ENCODE measurements at regions not wholly inside any gene's neighbourhood (a gene's known extent, or its start where the extent isn't known, plus 50 kb on each side); places are given as distances from the start of the nearest gene placed in this dataset.

GRCh38 chr7:15816835-15817426 is 130.4 kb upstream of the MEOX2 start:
- CTCF ChIA-PET (ENCODE audit: low intra/inter-chr PET ratio): no interaction called here
- Histone ChIP-seq H3K36me3 (ENCODE audit: control insufficient read depth, insufficient read depth, low read length) (no peaks in the 10 kb centered on the region), H4K20me1 (replicated peaks; ENCODE audit: control insufficient read depth, insufficient read depth, low read length) (no peaks in the 10 kb centered on the region), H2AFZ (ENCODE audit: low read depth, low read length) (no peak overlapping the region), H3K79me2 (ENCODE audit: control insufficient read depth, insufficient read depth, low read length) (no peaks in the 10 kb centered on the region), H3K27ac (ENCODE audit: extremely low read depth, low read depth, low read length) (no peak overlapping the region), H3K9me1 (ENCODE audit: control insufficient read depth, insufficient read depth, low read length) (no peaks in the 10 kb centered on the region), H3K27me3 (ENCODE audit: control insufficient read depth in 2 of 2, insufficient read depth in 2 of 2, low read length in 2 of 2) (no peaks in the 10 kb centered on the region), H3K4me2 (ENCODE audit: insufficient read depth, low read length) (no peak overlapping the region), H3K9ac (ENCODE audit: insufficient read depth in 1 of 2, low read depth in 2 of 2, low read length in 2 of 2) (no peak overlapping the region), H3K4me3 (no peak overlapping the region), H3K9me3 (replicated peaks; ENCODE audit: control insufficient read depth, insufficient read depth, low read depth, low read length) (no peaks in the 10 kb centered on the region), H3K4me1 (replicated peaks in 1 of 2; ENCODE audit: control insufficient read depth in 2 of 2, insufficient read depth in 2 of 2, low read length in 2 of 2) (no peaks in the 10 kb centered on the region)
- no TSS peak for BruUV-seq (replicated peaks)
- ATAC-seq: no peak
- no peak for FAIRE-seq
- TF ChIP-seq TCFL5 (CRISPR knock-in tag; conservative IDR thresholded peaks at IDR 0.05): no peak
- no peak for TF ChIP-seq ZNF398 (CRISPR knock-in tag; IDR thresholded peaks at IDR 0.05)
- no peak for TF ChIP-seq RBM15 (IDR thresholded peaks at IDR 0.05; ENCODE audit: insufficient read depth, low read length)
- TF ChIP-seq STAT6 (CRISPR knock-in tag; IDR thresholded peaks at IDR 0.05): no peak
- no peak for TF ChIP-seq NCOA1 (IDR thresholded peaks at IDR 0.05; ENCODE audit: low read depth)
- TF ChIP-seq PHTF2 (CRISPR knock-in tag; IDR thresholded peaks at IDR 0.05): no peak
- TF ChIP-seq ZBTB17 (CRISPR knock-in tag; IDR thresholded peaks at IDR 0.05): no peak
- no peak for TF ChIP-seq HINFP (tag; conservative IDR thresholded peaks at IDR 0.05; ENCODE audit: low read depth)
- no peak for TF ChIP-seq SIX5 (IDR thresholded peaks at IDR 0.05; ENCODE audit: borderline replicate concordance in 1 of 2, insufficient read depth in 1 of 2, low read depth in 1 of 2, low read length in 2 of 2)
- in situ Hi-C loops (cut with MboI) (no loop called here), intact Hi-C loops (cut with micrococcal nuclease) (no loop called here)
- 0% methylated on average over 3 of the region's 3 CpGs for WGBS (ENCODE audit: insufficient coverage, low coverage, missing lambda C conversion rate)
- no peak for DNase-seq (ENCODE audit: extremely low read depth in 1 of 4, low spot score in 3 of 4)
- POLR2A ChIA-PET: no interaction called here
